ENCODE measurements at regions not wholly inside any gene's neighbourhood (a gene's known extent, or its start where the extent isn't known, plus 50 kb on each side); places are given as distances from the start of the nearest gene placed in this dataset.

GRCh38 chr10:21278491-21279216 lies 246.8 kb downstream of the SKIDA1 start (continued):
- TF ChIP-seq RAD21 (IDR thresholded peaks at IDR 0.05 in 1 of 2, conservative IDR thresholded peaks at IDR 0.05 in 1 of 2; ENCODE audit: low read depth in 2 of 2, low read length in 2 of 2) (peak; percentile 97 to 98), CBX5 (IDR thresholded peaks at IDR 0.05; ENCODE audit: low read depth, low read length) (no peak)
